Amygdala (tissue), 56 donors: ENCODE measurements at regions not wholly inside any gene's neighbourhood (a gene's known extent, or its start where the extent isn't known, plus 50 kb on each side); places are given as distances from the start of the nearest gene placed in this dataset.
"Not testable (repeated sequence)": the region's sequence is repeated elsewhere in the genome, so short reads cannot be mapped to it uniquely, and the experiment has no call there.

ENCODE experiments used
- DNase-seq, 56 donors: peaks; one replicate each; lab custom pipeline; 2025; lab: John Stamatoyannopoulos, UW

DNA sequence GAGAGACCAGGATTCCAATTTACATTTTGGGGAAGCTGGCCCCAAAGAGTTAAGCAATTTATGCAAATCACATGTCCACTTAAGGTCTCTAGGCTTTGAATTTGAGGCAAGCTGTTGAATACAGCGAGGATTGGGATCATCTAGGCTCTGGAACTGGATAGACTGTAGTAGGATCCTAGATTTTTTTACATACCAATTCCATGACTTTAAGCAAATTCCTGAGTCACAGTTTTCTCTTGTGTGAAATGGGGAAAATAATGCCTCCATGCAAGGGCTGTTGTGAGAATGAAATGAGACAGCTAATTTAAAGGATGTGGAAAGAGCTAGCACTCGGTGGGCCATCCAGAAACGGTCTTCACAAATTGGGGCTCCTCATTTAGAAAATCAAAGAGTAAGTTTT lies 103.4 kb downstream of the MINAR1 start:
- DNase-seq: no peak

DNA sequence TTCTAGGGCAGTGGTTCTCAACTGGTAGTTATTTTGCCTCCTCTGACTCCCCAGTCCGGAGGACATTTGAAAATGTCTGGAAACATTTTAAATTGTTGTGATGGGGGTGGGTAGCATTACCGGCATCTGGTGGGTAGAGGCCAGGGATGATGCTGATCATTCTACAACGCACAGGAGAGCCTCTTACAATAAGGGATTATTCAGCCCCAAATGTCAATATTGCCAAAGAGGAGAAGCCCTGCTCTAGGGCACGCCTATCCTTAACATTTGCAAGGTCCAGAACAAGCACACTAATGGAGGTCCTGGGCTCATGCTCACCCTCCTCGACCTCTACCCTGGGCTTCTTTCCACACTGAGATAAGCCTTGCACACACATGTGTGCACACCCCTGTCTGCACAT lies 106.4 kb downstream of the MINAR1 start:
- DNase-seq: no peak

DNA sequence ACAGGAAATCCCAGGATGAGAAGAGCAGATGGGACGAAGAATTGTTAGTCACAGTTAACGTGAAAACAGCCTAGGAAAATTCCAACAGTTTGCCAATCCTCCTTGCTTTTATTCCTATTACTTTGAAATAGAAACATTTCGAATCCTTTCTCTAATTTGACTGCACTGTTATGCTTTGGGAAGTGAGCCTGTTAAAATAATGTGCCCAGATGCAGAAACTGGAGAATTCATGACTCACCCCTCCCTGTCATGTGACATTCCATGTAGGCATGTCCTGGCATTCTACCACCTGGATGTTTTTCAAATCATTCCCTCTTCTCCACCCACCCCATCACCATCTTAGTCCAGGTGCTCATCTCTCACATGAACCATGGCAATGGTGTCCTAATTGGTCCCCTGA lies 107.3 kb downstream of the MINAR1 start:
- DNase-seq: no peak

DNA sequence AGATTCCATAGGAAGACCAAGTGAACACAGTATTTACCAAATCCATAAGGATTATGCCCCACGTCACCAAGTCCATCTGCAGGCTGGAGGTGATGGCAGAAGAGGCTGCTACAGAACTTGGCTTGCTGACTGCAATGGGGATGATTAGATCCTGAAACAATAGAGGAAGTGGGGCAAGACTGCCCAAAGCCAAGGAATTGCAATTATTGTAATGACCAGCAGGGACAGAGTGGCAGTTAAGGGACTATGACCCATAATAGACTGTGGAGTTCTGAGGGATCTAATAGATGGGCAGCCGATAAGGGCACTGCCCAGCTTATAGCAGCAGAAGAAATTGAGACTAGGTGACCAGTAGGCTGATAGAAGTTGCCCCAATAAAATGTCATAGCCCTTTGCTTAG lies 108.4 kb downstream of the MINAR1 start:
- DNase-seq: no peak

DNA sequence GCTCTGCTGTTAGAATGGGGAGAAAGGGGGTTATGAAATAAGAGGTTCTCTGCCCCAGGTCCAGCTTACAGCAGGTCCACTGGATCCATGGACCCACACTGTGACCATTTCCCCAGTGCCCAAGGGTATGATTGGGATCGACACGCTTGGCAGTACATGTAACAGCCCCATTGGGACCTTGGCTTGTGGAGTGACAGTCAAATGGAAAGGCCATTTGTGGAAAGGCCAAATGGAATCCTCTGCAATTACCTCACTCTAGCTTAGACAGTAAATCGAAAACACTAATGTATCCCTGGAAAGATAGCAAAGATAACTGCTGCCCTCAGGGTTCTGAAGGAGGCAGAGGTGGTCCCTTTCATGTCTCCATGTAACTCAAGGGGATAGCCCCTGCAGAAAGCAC lies 109.1 kb downstream of the MINAR1 start:
- DNase-seq: no peak

DNA sequence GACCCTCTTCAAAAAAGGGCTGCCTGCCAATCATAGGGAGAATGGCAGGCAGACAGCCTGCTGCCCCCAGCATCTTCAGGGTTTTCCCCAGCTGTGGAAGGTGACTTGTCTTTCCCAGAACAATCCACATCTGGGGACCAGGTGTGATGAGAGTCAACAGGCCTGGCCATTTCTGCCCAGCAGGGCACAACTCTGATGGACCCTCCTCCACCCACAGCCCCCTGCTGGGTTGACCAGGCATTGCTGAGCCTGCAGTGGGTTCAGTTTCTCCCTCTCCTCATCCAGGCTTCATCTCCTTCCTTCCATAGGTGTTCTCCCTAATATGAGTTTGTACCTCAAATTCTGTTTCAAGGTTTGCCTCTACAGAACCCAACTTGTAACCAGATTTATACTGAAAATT lies 111.0 kb downstream of the MINAR1 start:
- no peak for DNase-seq

DNA sequence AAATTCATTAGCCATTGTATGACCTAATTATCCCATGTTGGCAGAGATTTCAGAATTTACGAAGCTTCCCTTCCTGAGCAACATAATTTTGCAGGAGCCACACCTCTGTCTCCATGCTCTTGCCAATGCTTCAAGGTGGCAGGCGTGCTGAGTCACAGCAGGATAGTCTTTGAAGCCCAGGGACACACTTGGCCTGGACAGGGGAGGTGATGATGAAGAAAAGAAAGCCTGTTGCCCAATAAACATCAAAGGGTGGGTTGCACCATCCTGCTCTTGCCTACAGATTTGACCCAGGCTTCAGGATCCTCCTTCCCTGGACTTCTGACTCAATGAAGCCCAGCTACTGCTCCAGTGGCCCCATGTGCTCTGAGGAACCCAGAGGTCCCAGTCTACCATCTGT lies 117.1 kb downstream of the MINAR1 start:
- no peak for DNase-seq

DNA sequence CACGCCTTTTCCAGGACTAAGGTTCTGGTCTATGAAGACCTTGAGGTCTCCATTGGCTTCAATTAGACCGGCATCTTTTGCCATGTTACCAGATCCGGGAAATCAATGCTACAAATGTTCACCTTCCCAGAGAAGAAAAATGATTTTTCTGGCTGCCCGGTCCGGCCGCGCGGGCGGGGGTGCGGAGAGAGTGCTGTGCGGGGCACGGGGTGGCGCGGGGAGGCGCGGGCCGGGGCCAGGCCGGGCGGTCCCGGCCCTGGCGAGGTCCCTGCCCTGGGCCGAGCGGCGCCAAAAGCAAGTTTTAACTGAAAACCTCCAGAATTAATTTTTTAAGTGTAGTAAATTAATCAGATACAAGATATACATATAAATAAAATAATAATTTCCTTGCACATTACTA lies 128.2 kb downstream of the MINAR1 start:
- no peak for DNase-seq

DNA sequence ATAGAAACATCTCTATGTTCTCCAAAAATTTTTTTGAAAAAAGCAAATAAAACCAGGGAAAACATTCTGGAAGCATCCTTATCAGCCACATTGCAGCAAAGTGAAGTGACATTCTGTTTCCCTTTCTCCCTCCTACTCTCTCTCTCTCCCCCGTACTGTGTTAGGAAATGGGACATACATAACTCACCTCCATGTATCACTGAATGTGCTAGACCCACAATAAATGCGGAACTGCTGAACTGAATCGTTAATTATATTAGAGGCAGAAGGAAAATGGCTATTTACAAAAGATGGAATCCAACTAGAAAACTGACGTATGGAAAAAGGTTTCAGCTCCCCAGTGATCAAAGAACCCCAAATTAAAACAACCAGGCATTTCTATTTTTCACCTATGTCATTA lies 129.8 kb downstream of the MINAR1 start:
- DNase-seq: no peak

DNA sequence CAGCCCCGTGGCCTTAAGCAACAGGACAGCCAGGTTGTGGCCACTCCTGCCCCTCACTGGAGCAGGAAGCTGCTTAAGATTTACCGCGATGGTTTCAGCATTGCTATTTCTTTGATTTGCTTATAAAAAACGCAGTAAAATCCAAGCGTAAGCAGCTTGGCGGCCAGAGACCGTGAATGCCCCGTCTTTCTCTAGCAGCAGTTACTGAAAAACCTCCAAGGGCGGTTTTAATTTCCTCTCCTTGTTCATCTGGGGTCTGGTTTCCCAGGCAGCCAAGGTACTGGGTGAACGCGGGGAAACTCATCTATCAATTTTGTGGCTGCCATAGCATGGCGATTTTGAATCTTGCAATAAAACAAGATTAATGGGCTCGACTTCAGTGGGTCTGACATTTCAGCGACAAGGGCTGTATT lies 130.3 kb downstream of the MINAR1 start:
- no peak for DNase-seq

DNA sequence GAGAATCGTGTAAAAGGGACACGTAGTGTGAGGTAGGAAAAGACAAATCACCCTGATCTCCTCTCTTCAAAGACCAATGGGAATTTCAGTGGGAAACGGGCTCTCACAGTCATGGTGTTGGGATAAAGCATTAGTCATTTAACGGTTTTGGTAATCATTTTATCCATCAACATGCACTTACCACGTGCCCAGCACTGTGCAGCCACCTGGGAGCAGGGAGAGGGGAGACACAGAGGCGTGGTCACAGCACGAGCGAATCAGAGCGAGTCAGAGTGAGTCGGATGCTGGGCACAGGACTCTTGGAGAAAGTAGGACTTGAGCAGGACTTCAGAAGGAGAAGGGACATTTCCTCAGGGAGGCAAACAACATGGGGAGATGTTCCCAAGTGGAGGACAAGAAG lies 130.8 kb downstream of the MINAR1 start:
- no peak for DNase-seq

DNA sequence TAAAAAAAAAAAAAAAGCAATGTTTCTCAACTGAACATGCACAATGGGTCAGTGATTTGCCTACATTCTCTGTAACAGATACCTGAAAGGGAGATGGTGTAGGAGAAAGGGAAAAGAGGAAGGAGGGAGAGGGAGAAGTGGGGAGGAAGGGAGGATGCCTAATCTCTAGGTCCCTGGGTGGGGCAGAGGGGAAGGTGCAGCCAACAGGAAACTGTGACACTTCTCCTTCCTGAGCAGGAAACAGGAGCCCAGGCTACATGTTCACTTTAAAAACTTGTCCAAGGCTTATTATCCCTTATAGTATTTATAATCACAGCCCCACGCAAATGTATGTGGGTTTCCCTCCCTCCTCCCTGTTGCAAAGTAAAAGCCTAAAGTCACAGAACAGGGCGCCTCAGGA lies 137.9 kb downstream of the MINAR1 start:
- no peak for DNase-seq

DNA sequence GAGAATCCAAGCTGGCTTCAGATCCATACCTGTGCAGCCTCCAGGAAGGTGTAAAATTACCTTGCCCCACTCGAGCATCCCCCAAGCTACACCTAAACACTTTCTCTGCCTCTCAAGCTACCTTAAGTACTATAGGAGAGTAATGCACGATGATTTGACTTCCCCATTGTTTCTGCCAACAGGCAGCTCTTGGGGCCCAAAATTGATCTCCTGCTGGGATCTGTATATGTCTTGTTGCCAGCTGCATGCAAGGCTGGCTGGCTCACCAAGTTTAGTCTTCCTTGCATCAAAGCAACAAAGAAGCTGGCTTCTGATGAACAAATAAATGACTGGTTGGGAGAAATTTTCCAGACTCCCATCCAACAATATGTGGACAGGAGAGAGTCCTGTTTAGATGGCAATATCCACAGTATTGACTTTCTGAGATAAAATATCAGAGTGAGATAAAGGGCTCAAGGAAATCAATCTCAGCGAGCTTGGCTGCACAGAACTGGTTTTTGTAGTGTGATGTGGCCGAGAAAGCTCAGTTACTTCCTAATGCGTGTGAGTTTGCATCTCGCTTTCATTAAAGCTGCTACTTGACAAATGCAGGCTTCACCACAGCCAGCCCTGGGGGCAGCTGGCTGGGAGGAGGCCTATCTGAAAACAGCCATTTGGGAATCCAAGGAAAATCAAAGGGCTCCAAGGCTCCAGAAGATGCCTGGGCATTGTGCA lies 140.7 kb downstream of the MINAR1 start:
- DNase-seq: no peak

DNA sequence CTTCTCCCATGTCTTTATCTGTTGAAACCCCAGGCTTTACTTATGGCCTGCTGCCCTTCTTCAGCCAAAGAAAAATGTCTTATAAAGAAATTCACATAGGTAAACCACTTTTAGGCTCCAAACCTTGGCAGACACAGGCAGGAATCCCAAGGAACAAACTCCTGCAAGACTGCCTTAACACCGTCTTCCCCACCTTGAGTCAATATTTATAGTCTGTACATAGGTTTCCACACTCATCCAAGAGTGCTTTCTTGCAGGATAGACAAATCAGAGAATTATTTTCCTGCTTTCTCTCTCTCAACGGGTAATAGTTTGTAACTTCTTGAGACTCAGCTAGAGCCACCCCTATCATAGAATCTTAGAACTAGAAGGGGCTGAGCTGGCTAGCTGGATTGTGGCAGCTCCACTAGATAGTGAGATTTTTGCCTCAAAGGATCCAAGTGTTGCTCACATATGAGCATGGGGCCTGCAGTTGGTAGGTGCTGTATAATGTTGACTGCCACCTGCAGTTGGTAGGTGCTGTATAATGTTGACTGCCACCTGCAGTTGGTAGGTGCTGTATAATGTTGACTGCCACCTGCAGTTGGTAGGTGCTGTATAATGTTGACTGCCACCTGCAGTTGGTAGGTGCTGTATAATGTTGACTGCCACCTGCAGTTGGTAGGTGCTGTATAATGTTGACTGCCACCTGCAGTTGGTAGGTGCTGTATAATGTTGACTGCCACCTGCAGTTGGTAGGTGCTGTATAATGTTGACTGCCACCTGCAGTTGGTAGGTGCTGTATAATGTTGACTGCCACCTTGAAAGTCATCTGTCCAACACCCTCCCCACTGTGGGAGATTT lies 142.5 kb downstream of the MINAR1 start:
- DNase-seq: not testable (repeated sequence)

DNA sequence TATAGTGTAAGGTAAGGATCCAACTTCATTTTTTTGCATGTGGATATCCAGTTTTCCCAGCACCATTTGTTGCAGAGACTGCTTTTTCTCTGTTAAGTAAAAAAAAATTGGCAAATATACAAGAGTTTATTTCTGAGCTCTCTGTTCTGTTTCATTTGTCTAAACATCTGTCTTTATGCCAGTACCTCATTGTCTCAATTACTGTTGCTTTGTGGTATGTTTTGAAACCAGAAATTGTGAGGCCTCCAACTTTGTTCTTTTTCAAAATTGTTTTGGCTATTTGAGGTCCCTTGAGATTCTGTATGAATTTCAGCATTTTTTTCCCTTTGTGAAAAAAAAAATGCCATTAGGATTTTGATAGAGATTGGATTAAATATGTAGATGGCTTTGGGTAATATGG lies 150.5 kb downstream of the MINAR1 start:
- no peak for DNase-seq

DNA sequence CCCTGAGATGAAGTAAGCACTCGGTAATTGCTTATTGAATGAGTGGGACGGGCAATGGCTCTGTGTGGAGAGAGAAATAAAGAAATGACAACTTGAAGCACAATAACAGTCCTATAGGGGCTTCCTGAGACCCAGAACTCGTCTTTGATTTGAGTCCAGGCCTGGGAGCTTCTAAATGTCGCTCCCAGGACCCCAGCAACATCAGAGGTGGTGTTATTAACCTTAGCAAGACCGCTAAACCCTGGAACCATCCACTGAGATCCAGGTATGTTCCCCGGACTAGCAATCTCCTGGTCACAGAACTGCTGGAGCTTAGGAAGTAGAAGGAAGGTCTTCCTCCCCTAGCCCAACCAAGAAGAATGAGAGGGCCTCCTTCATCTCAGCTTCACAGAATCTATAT lies 160.0 kb downstream of the MINAR1 start:
- DNase-seq: no peak

DNA sequence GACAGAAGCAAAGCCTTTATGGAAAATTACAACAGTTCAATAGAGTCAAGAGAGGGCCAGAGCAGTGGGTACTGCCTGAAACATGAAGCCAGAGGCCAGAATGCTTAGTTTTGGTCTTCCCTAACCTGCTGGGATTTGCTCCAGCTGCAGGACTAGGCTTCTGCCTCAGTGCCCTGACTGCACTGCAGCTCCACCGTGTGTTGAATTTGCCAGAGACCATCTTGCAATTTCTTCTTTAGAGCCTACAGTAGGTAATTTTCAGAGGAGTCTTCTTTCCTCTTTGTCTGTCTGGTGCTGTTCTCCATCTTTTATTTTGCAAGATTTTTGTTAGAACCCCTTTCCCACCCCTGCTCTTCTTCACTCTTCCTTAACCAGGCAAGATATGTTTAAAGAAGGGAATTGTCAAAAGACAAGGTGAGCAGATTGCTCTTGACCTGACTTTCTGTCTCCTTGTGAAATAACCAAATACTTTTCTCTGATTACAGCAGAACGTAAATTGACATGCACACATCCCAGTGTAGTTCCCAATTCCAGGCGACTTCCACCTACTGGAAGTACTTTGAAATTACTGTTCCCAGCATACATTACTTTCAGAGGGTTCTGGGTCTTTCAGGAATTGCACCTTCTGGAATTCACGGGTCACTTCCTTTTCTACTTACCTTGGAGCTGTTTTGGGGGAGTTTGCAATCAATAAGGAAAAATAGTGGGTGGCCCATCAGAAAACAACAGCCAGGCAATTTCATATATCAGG lies 161.2 kb downstream of the MINAR1 start:
- no peak for DNase-seq

DNA sequence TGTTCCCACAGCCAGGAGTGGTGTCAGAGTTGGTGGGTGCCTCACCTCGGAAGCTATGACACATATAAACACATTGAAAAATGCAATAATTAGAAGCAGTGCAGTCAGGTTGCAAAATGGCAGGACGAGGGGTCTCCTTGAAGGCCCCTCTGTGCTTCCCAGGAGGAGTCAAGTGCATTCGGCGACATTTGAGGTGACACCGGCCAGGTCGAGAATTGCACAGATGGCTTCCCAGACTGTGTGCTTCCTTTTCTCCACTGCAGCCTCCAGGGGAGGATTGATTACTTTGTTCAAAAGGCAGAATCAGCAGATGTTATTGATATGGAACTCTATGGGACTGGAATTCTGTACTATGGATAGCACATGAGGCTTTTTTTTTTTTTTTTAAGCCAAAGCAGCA lies 163.2 kb downstream of the MINAR1 start:
- DNase-seq: no peak

DNA sequence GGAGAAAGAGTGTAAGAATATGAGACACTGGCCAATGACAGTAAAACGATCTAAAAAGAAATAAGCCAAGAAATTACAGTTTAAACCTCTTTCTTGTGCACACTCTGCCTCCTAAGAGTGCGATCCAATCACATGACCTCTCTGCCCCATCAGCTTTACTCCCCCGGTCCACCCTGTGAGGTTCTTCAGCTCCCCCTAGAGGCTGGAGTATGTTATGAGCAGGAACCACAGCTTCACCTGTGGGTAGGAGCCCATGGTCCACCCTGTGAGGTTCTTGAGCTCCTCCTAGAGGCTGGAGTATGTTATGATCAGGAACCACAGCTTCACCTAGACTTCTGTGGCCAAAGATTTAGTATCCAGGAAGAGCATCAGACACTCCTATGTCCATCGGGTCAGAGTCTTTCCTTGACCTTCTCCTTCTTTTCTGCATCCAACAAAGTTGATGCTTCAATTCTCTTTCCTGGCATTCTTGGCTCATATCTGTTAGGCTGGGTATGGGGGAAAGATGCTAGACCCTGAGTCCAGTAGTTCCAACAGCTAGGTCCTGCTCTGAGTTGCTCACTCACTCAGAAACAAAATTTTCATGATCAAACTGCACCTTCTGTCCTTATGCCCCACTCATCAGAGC lies 164.0 kb downstream of the MINAR1 start:
- DNase-seq: peak in 4 of 56 donors; percentile 3 to 9 (median 5)

DNA sequence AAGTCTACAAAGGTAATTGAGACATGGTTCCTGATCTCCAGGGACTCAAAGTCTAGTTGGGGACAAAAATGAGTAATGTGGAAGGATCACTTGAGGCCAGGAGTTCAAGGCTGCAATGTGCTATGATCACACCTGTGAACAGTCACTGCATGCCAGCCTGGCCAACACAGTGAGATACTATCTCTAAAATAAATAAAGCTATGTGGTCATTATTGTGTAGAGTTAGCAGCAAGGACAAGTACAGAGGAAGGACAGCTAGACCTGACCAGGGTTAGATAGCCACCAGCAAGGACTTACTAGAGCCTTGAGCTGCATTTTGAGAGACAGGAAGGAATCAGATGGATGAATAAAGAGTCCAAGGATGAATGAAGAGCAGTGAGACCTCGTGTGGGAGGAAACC lies 166.5 kb downstream of the MINAR1 start:
- DNase-seq: no peak
